GM18505 (cell line): ENCODE measurements at regions not wholly inside any gene's neighbourhood (a gene's known extent, or its start where the extent isn't known, plus 50 kb on each side); places are given as distances from the start of the nearest gene placed in this dataset.

Experiments used
- ATAC-seq: cut with Tn5 transposase; IDR thresholded peaks from one replicate; pipeline ENCODE4 v1.9.1; 2021; ENCODE audit not compliant: unreplicated experiment
- POLR2A ChIP-seq: IDR thresholded peaks from 4 replicates; pipeline ENCODE4 v1.6.1; 2011; ENCODE audit warnings: borderline replicate concordance; ENCODE audit not compliant: insufficient read depth, insufficient read length; ENCODE audit errors: extremely low read depth

DNA sequence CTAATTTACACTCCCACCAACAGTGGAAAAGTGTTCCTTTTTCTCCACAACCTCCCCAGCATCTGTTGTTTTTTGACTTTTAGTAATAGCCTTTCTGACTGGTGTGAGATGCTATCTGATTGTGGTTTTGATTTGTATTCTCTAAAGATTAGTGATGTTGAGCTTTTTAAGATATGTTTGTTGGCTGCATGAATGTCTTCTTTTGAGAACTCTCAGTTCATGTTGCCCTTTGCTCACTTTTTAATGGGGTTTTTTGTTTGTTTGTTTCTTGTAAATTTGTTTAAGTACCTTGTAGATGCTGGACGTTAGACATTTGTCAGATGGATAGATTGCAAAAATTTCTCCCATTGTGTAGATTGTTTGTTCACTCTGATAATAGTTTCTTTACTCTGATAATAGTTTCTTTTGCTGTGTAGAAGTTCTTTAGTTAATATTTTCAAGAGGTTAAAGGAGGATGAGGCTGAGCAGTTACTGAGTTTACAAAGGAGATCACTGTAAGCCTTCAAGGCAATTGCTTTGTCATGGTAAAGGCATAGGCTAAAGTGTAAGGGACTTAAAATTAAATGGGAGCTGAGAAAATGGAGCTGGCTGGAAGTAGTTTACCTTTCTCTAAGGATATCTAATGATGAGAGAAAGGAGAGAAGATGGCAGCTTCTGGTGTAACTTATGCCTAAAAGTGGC lies 323.4 kb downstream of the PCDH7 start:
- ATAC-seq, result no peak
- no peak for TF ChIP-seq POLR2A

DNA sequence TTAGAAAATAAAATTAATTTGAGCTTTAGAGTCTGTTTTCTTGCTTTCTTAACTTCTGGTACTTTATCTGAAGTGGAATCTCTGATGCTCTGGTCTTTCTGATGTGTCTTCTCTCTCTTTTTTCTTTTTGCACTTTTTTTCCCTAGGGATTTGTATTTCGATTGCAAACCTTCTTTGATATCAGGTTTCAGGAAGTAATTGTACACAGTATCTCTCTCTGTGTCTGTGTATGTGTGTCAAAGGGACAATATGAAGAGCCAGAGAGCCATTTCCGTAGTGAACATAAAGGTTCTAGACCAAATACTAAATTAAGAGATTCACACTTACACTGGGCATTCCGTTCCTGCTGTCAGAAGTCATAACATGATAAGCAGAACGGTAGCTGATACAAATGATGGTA lies 325.0 kb downstream of the PCDH7 start:
- no peak for ATAC-seq
- TF ChIP-seq POLR2A, result no peak

DNA sequence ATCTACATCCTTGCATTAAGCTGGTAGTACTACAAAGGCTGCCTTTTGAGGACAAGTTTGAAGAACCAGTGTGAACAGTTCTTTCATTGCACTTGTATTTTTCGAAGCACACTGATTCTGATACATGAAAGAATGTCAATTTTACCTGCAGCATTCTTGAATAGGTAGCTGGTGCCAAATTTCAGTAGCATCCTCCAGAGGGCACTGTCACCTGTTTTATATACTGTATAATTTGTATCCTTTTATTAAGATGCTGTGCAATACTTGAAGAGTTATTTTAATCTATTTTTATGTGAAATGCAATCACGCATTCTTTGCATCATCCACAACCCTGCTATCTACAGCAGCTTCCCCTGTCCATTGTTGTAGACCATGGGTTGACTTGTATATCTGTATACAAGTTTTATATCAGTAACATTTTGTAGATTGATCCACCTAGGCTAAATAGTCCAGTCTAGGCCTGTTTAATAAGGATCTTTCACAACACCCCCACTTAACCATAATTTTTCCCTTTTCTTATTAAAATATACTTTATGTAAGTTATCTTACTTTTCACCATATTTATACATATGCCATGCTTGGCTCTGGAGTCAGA lies 325.7 kb downstream of the PCDH7 start:
- TF ChIP-seq POLR2A, result no peak
- no peak for ATAC-seq

DNA sequence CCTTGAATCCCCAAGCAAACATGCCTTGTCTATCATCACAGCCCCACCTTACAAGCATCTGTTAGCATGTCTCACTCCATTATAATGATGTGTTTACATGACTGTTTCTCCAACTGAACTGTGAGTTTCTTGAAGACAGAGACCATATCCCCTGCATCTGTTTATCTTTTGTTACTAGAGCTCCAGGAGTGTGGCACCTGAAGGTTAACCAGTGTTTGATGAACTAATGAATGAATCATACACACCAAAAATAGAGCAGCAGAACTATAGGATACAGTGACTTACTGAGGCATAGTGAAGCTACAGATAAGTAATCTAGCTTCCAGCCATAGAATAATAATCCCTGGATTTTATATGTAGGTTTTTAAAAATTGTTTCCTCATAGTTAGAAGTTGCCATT lies 331.0 kb downstream of the PCDH7 start:
- ATAC-seq, result no peak
- no peak for TF ChIP-seq POLR2A

DNA sequence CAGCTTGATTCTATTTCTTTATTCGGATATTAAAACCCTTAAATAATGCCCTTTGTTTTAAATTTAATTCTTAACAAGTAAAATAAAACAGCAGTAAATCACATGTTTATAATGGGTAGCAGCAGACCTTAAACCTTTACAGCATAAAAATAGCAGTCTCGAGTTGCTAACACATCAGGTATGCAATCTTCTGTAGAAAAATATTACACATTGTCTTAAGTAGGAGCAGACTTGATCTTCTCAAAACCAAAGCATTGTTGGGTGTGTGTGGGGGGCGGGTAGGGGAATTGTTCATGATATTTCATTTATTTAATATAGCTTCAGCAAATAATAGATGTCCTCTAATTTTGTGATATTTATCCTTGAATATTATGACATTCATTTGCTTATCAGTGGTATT lies 331.4 kb downstream of the PCDH7 start:
- no peak for ATAC-seq
- TF ChIP-seq POLR2A, result no peak

DNA sequence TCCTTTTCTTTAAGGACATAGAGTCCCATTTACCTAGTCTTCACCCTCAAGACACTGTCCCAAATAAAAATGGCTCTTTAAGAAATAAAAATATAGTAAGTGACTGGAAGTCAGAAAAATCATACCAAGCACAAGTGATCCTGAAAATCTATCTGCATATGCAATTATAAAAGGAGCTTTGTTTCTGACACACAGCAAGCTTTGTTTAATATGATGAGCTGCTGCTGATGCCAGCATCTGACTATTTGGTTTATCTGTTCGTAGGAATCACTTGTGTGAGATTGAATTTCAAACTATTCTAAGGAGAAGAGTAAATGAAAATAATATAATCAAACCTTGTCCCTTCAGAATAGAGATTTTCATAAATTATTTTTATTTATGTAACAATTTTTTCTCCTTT lies 332.4 kb downstream of the PCDH7 start:
- no peak for ATAC-seq
- TF ChIP-seq POLR2A, result no peak

DNA sequence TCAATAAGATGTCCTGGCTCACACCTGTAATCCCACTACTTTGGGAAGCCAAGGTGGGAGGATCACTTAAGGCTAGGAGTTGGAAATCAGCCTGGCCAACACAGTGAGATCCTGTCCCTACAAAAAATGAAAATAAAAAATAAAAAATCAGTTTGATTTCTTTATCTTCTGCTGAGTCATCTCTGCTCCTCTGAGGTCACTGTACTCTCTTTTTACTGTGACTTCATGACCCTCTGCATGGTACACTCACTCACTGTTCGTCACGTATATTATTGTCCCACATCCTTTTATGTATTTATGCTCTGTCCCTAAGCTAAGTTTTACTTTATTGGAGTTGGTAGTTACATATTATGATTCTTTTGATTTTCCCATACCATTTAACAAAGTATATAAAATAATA lies 333.3 kb downstream of the PCDH7 start:
- ATAC-seq, result no peak
- TF ChIP-seq POLR2A, result no peak

DNA sequence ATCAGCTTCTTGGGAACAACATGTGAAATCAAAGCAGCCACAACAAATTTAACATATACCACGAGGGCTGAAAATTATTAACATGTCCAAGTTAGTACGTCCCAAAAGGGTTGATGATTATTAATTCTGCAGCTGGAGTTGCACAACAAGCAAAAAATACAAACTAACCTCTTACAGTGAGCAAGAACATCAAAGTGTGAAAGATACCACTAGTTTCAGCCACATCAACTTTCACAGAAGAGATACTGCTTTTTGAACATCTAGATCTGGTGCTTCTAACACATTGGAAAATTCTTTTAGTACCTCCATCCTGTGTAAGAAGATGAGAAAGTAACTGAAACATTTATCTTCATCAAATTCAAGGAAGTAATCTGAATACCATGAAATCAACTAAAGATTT lies 334.1 kb downstream of the PCDH7 start:
- ATAC-seq, result no peak
- TF ChIP-seq POLR2A, result no peak

DNA sequence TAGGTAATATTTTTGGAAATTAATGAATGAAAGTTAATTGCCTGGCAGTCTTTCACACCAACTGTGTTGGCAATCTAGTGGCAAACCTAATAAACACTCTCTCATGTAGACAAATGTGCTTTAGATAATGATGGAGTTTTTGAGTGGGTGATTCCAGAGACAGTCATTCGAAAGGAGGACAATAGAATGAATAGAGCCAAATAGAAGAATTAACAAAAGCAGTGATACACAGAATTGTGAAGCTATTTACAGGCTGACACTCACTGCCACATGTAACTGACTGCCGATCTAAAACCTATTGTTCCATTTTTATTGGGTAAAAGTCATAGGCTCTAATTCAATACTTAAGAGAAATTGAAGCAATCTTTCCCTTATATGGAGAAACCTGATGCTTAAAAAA lies 338.5 kb downstream of the PCDH7 start:
- ATAC-seq, result no peak
- no peak for TF ChIP-seq POLR2A

DNA sequence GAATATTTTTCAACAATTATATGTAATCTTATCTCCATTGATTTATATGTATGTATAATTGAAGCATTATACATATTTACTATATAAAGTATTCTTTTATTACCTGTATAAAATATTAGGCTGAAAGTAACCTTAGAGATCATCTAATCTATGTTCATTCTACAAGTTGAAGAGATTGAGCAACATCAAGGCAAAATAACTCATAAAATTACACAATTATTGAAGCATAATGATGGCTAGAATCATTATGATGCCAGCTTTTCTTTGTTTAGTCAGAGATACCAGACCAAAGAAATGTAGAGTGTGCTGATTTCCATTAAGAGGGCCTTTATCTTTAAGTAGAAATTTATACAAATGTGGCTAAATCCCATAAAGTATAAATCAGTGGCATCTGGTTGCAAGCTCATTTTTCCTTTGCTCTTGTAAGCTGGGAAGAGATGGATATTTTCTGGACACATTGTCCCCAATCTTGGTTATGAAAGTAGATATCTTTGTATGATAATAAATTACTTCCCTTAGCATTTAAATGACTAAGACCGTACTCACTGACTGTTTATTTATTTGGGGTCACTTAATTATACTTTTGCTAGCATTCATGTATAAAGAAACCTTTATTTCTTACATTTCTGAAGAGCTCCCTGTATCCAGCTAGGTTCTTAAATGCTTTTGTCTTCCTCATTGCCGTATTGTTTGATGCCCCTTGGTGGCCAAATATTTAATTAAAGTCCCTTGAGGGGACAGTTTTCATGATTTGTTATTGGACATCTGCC lies 339.8 kb downstream of the PCDH7 start:
- no peak for ATAC-seq
- TF ChIP-seq POLR2A, result no peak

DNA sequence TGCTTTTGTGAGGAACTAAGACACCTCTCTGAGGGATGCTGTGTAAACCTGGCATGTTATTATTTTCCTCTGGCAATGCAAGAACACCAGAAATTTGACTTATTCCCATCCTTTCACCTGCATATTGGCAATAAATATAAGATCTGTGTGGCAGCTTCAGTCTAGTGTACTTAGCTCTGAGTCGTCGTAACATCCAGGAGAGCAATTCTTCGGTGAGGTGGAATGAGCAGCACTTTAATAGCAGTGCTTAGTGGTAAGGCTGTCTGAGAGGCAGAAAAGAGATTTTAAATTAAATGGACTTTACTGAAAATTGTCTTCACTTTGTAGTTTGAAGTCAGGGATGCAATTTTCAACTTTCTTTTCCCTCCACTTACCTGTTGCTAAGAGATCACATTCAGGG lies 344.9 kb downstream of the PCDH7 start:
- no peak for TF ChIP-seq POLR2A
- no peak for ATAC-seq

DNA sequence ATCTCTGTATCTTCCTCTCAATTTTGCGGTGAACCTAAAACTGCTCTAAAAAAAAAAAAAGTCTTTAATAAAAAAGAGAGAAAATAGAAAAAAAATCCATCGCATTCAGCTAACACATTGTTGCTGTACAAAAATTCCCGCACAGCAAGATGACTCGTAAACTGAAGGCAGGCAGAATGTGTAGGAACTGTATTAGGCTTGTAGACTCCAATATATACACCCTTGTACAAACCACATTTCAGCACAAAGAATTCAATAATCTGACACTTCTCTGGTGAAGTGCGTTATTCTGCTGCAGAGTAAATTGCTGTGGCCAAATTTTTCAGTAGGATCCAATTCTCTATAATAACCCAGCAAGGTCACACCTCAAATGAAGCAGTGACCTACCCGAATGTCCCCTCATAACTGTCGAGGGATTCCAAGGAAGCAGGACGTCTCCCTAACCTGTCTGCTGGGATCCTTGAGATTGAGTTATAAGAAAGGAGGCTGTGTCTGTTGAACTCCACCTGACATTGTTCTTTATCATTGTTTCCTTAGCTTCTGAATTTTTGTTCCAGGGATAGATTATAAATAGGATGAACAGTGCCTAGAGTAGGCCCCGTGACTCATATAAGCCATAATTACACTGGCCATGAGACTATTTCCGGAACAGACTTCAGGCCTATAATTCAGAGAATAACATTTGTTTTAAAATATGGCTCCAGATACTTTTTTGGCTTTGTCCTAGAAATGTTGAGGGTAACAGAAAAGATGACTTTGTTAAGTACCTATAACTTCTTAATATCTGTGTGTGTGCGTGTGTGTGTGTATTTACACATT lies 348.3 kb downstream of the PCDH7 start:
- TF ChIP-seq POLR2A, result no peak
- no peak for ATAC-seq

DNA sequence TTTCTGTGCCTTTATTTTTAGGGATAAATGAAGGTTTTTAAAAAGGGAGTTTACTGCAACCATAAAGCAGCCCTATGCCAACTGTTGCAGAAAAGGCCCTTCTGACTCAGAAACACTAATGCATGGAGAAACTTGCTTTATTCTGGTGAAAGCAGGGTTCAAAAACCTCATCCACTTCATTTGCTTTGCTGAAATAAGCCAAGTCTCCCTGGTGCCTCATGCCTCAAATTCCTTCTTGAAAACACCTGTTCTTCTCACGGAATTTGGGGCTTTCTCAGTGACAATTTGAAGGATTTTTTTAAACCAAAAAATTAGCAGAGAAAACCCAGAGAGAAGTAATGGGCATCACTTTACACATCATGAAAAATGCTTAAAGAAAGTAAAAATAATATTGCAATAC lies 349.0 kb downstream of the PCDH7 start:
- ATAC-seq, result no peak
- no peak for TF ChIP-seq POLR2A
